ENCODE measurements at regions not wholly inside any gene's neighbourhood (a gene's known extent, or its start where the extent isn't known, plus 50 kb on each side); places are given as distances from the start of the nearest gene placed in this dataset.
"Not testable (repeated sequence)": the region's sequence is repeated elsewhere in the genome, so short reads cannot be mapped to it uniquely, and the experiment has no call there.

DNA sequence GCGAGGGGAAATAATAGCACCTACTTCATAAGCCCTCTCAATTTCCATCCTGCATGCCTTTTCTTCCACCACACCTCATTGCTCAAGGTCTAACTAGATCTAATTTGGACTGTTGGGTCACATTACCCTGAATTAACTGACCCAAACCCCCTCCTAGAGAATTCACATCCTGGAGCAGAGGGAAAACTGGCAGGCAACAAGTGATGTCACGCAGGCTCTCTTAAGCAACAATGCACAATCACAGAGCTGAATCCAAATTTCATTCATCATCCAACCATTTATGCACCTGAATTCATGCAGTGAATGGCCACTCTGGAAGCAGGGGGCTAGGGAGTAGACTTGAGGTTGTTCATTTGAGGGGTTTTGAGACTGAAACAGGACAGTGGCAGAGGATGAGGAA is 107.7 kb upstream of the HUWE1 start:
- Histone ChIP-seq H4K20me1 (ENCODE audit: low read depth, low read length) (no peaks in the 10 kb centered on the region), H2AFZ (ENCODE audit: low read depth, low read length, severe bottlenecking) (no peak overlapping the region), H3K9me3 (ENCODE audit: insufficient read depth, low read length) (no peaks in the 10 kb centered on the region), H3F3A (ENCODE audit: insufficient read depth) (no peaks in the 10 kb centered on the region), H3K27me3 (ENCODE audit: low read length) (no peaks in the 10 kb centered on the region), H3K79me2 (ENCODE audit: insufficient read depth, low read length) (no peaks in the 10 kb centered on the region), H3K9ac (ENCODE audit: low read length) (no peak overlapping the region), H3K4me2 (ENCODE audit: low read depth, low read length, poor library complexity, severe bottlenecking) (no peak overlapping the region), H3K9me2 (replicated peaks; ENCODE audit: insufficient read depth, low read length) (no peaks in the 10 kb centered on the region), H3K27ac (ENCODE audit: low read depth, low read length) (no peak overlapping the region), H3K36me3 (ENCODE audit: low read length) (no peaks in the 10 kb centered on the region), H3K4me3 (ENCODE audit: insufficient read depth, low read length, poor library complexity, severe bottlenecking) (no peak overlapping the region)
- TF ChIP-seq EZH2phosphoT487 (conservative IDR thresholded peaks at IDR 0.05; ENCODE audit: low read length), result no peak
- TF ChIP-seq, protein P1, sequence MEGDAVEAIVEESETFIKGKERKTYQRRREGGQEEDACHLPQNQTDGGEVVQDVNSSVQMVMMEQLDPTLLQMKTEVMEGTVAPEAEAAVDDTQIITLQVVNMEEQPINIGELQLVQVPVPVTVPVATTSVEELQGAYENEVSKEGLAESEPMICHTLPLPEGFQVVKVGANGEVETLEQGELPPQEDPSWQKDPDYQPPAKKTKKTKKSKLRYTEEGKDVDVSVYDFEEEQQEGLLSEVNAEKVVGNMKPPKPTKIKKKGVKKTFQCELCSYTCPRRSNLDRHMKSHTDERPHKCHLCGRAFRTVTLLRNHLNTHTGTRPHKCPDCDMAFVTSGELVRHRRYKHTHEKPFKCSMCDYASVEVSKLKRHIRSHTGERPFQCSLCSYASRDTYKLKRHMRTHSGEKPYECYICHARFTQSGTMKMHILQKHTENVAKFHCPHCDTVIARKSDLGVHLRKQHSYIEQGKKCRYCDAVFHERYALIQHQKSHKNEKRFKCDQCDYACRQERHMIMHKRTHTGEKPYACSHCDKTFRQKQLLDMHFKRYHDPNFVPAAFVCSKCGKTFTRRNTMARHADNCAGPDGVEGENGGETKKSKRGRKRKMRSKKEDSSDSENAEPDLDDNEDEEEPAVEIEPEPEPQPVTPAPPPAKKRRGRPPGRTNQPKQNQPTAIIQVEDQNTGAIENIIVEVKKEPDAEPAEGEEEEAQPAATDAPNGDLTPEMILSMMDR (IDR thresholded peaks at IDR 0.05; ENCODE audit: insufficient read depth, low read length, poor library complexity, severe bottlenecking), result no peak

DNA sequence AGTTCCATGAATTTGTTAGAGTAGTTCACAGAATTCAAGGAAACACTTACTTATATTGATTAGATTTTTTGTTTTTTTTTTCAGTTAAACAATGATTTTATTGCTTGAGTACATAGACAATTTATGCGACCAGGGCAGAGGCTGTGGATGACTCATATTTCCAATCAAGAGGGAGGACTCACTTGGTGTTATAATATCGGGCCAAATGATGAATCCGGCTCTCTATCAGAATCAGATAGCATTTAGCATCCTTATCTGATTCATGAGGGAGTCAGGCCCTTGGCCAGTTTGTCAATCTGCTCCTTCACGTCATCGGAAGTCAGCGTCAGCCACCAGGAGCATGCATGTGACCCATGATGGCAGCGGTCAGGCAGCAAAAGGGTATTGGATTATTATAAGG is 82.3 kb upstream of the HUWE1 start:
- Histone ChIP-seq H3K36me3 (ENCODE audit: low read length) (no peaks in the 10 kb centered on the region), H3K4me3 (ENCODE audit: insufficient read depth, low read length, poor library complexity, severe bottlenecking) (no peak overlapping the region), H3K79me2 (ENCODE audit: insufficient read depth, low read length) (no peaks in the 10 kb centered on the region), H3K27me3 (ENCODE audit: low read length) (no peaks in the 10 kb centered on the region), H3K9me3 (ENCODE audit: insufficient read depth, low read length) (no peaks in the 10 kb centered on the region), H3K9ac (ENCODE audit: low read length) (no peak overlapping the region), H2AFZ (ENCODE audit: low read depth, low read length, severe bottlenecking) (no peak overlapping the region), H3K27ac (ENCODE audit: low read depth, low read length) (no peak overlapping the region), H3K9me2 (replicated peaks; ENCODE audit: insufficient read depth, low read length) (no peaks in the 10 kb centered on the region), H3F3A (ENCODE audit: insufficient read depth) (no peaks in the 10 kb centered on the region), H3K4me2 (ENCODE audit: low read depth, low read length, poor library complexity, severe bottlenecking) (no peak overlapping the region), H4K20me1 (ENCODE audit: low read depth, low read length) (no peaks in the 10 kb centered on the region)
- TF ChIP-seq, protein P1 (IDR thresholded peaks at IDR 0.05; ENCODE audit: insufficient read depth, low read length, poor library complexity, severe bottlenecking), result no peak
- TF ChIP-seq EZH2phosphoT487 (conservative IDR thresholded peaks at IDR 0.05; ENCODE audit: low read length), result no peak

DNA sequence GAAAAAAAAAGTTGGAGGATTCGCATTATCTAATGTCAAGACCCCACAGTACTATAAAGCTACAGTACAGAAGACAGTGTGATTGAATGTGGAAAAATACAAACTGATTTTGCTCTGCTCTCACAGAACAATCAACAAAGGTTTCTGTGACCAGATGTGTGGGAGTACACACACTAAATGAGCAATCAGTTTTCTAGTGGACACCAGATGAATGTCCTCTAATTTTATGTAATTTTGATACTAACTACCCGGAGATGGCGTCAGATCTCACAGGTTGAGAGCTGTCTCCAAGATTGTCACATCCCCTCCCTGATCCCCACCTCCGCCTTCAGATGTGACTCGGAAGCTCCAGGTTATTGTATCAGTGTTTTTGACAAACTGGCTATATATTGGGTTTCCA is 81.9 kb upstream of the HUWE1 start:
- Histone ChIP-seq H3K79me2 (ENCODE audit: insufficient read depth, low read length) (no peaks in the 10 kb centered on the region), H3K27me3 (ENCODE audit: low read length) (no peaks in the 10 kb centered on the region), H3K27ac (ENCODE audit: low read depth, low read length) (no peak overlapping the region), H3K9me2 (replicated peaks; ENCODE audit: insufficient read depth, low read length) (no peaks in the 10 kb centered on the region), H3K9me3 (ENCODE audit: insufficient read depth, low read length) (no peaks in the 10 kb centered on the region), H2AFZ (ENCODE audit: low read depth, low read length, severe bottlenecking) (no peak overlapping the region), H3K4me2 (ENCODE audit: low read depth, low read length, poor library complexity, severe bottlenecking) (no peak overlapping the region), H3K9ac (ENCODE audit: low read length) (no peak overlapping the region), H3K36me3 (ENCODE audit: low read length) (no peaks in the 10 kb centered on the region), H3K4me3 (ENCODE audit: insufficient read depth, low read length, poor library complexity, severe bottlenecking) (no peak overlapping the region), H3F3A (ENCODE audit: insufficient read depth) (no peaks in the 10 kb centered on the region), H4K20me1 (ENCODE audit: low read depth, low read length) (no peaks in the 10 kb centered on the region)
- TF ChIP-seq EZH2phosphoT487 (conservative IDR thresholded peaks at IDR 0.05; ENCODE audit: low read length), result no peak
- TF ChIP-seq, protein P1 (IDR thresholded peaks at IDR 0.05; ENCODE audit: insufficient read depth, low read length, poor library complexity, severe bottlenecking), result no peak

DNA sequence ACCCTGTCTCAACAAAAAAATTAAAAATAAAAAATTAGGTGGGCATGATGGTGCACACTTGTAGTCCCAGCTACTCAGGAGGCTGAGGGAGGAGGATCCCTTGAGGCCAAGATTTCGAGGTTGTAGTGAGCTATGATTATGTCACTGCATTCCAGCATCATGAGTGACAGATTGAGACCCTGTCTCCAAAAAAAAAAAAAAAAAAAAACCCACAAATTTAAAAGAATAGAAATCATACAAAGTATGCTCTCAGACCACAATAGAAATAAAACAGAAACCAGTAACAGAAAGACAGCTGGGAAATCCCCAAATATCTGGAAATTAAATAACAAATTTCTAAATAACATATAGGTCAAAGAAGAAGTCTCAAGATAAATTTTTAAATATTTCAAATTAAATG is 81.0 kb upstream of the HUWE1 start:
- TF ChIP-seq, protein P1 (IDR thresholded peaks at IDR 0.05; ENCODE audit: insufficient read depth, low read length, poor library complexity, severe bottlenecking), result no peak
- no peak for TF ChIP-seq EZH2phosphoT487 (conservative IDR thresholded peaks at IDR 0.05; ENCODE audit: low read length)
- H3K79me2 ChIP-seq (ENCODE audit: insufficient read depth, low read length), result no peaks in the 10 kb centered on the region
- H3K4me2 ChIP-seq (ENCODE audit: low read depth, low read length, poor library complexity, severe bottlenecking), result no peak overlapping the region
- no peaks in the 10 kb centered on the region for H3K9me2 ChIP-seq (replicated peaks; ENCODE audit: insufficient read depth, low read length)
- no peak overlapping the region for H3K9ac ChIP-seq (ENCODE audit: low read length)
- no peak overlapping the region for H3K27ac ChIP-seq (ENCODE audit: low read depth, low read length)
- H2AFZ ChIP-seq (ENCODE audit: low read depth, low read length, severe bottlenecking), result no peak overlapping the region
- no peaks in the 10 kb centered on the region for H3K9me3 ChIP-seq (ENCODE audit: insufficient read depth, low read length)
- H3K4me3 ChIP-seq (ENCODE audit: insufficient read depth, low read length, poor library complexity, severe bottlenecking), result no peak overlapping the region
- H3K36me3 ChIP-seq (ENCODE audit: low read length), result no peaks in the 10 kb centered on the region
- H3F3A ChIP-seq (ENCODE audit: insufficient read depth), result no peaks in the 10 kb centered on the region
- H3K27me3 ChIP-seq (ENCODE audit: low read length), result no peaks in the 10 kb centered on the region
- H4K20me1 ChIP-seq (ENCODE audit: low read depth, low read length), result no peaks in the 10 kb centered on the region

DNA sequence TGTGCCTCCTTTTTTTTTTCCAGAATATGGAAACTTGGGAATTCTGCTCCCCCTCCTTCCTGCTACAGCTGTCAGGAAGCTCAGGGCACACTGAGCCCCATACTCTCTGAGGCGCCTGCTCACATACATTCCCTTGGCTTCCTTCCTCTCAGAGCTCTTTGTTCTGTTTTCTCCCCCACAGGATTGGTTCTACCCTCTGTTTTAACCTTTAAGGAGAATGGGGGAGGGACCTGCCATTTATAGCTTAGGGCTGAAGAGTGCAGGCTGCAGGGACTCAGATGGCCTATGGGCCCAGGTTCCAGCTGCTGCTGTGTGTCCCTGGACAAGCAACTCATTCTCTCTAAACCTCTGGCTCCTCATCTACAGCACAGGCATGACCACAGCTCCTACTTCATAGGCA is 70.7 kb upstream of the HUWE1 start:
- H4K20me1 ChIP-seq (ENCODE audit: low read depth, low read length); H3K27ac ChIP-seq (ENCODE audit: low read depth, low read length); H3F3A ChIP-seq (ENCODE audit: insufficient read depth); H3K79me2 ChIP-seq (ENCODE audit: insufficient read depth, low read length); H3K4me2 ChIP-seq (ENCODE audit: low read depth, low read length, poor library complexity, severe bottlenecking); H3K9ac ChIP-seq (ENCODE audit: low read length); H3K9me2 ChIP-seq (replicated peaks; ENCODE audit: insufficient read depth, low read length); H3K36me3 ChIP-seq (ENCODE audit: low read length); H3K9me3 ChIP-seq (ENCODE audit: insufficient read depth, low read length); H3K4me3 ChIP-seq (ENCODE audit: insufficient read depth, low read length, poor library complexity, severe bottlenecking); H3K27me3 ChIP-seq (ENCODE audit: low read length); H2AFZ ChIP-seq (ENCODE audit: low read depth, low read length, severe bottlenecking): not testable (repeated sequence)
